ENCODE measurements at regions not wholly inside any gene's neighbourhood (a gene's known extent, or its start where the extent isn't known, plus 50 kb on each side); places are given as distances from the start of the nearest gene placed in this dataset.

DNA sequence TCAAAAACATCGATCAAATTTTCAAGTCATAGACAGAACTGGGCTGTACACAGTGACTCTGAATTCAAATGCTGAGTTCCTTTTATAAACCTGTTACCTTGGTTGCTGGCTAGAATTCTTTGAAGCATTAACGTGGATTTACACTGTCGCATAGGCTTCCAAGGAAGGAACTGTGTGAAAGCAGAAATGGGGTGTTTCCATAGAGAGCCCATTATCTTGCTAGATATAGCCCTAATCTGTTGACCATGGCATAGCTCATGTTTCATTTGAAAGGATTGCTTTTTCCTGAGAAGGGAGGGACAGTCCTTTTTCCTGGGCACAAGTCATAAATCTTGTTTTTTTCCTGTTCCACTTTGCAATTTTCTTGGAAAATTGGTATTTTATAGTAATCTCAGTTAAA is 73.8 kb upstream of the NEUROD1 start:
- in situ Hi-C loops (cut with HindIII; ENCODE audit: low pct_unique_long_range_greater_than_20kb, low sequenced_read_pairs) = no loop called here
- no peak for TF ChIP-seq JUND (IDR thresholded peaks at IDR 0.05; ENCODE audit: low read depth)
- no peak for DNase-seq (ENCODE audit: low read depth in 1 of 2, low spot score in 1 of 2)

GRCh38 chr2:181755181-181755580 is 74.9 kb upstream of the NEUROD1 start:
- DNase-seq (ENCODE audit: low read depth in 1 of 2, low spot score in 1 of 2) = no peak
- no peak for TF ChIP-seq JUND (IDR thresholded peaks at IDR 0.05; ENCODE audit: low read depth)
- in situ Hi-C loops (cut with HindIII; ENCODE audit: low pct_unique_long_range_greater_than_20kb, low sequenced_read_pairs) = no loop called here

GRCh38 chr2:181760521-181760920 is 80.2 kb upstream of the NEUROD1 start:
- no peak for DNase-seq (ENCODE audit: low read depth in 1 of 2, low spot score in 1 of 2)
- no peak for TF ChIP-seq JUND (IDR thresholded peaks at IDR 0.05; ENCODE audit: low read depth)
- in situ Hi-C loops (cut with HindIII; ENCODE audit: low pct_unique_long_range_greater_than_20kb, low sequenced_read_pairs) = no loop called here

DNA sequence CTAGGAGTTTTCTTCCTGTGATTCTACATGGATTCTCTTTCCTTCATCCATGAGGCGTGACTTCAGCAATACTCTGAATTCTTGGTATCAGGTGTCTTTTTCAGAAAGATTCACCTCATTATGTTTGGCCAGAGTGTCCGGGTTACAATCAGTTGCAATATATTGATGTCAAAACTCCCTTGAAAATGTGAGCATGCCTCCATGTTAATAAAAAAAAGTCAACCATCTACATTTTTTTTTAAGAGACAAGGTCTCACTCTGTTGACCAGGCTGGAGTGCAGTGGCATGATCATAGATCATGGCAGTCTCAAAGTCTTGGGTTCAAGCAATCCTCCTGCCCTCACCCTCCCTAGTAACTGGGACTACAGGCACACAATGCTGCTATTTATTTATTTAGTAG is 80.9 kb upstream of the NEUROD1 start:
- DNase-seq (ENCODE audit: low read depth in 1 of 2, low spot score in 1 of 2) = no peak
- in situ Hi-C loops (cut with HindIII; ENCODE audit: low pct_unique_long_range_greater_than_20kb, low sequenced_read_pairs) = no loop called here
- no peak for TF ChIP-seq JUND (IDR thresholded peaks at IDR 0.05; ENCODE audit: low read depth)

DNA sequence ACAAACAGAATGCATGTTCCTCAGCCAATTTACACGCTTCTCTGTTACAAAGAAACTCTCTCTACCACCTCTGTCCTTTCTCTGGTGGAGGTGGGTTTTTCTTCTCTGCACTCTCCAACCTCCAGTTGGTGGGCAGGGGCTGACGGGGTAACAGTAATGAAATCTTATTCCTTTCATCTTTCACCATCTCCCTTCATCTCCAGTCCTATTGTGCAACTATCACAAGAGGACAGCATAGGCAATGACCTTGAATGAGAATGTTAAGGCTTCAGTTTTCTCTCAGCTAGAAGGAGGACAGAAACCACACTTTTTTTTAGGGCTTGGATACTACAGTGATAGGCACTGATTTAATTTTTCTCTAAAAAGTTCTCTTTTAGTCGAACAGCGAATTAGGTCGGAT is 81.7 kb upstream of the NEUROD1 start:
- TF ChIP-seq JUND (IDR thresholded peaks at IDR 0.05; ENCODE audit: low read depth) = no peak
- in situ Hi-C loops (cut with HindIII; ENCODE audit: low pct_unique_long_range_greater_than_20kb, low sequenced_read_pairs) = no loop called here
- no peak for DNase-seq (ENCODE audit: low read depth in 1 of 2, low spot score in 1 of 2)

DNA sequence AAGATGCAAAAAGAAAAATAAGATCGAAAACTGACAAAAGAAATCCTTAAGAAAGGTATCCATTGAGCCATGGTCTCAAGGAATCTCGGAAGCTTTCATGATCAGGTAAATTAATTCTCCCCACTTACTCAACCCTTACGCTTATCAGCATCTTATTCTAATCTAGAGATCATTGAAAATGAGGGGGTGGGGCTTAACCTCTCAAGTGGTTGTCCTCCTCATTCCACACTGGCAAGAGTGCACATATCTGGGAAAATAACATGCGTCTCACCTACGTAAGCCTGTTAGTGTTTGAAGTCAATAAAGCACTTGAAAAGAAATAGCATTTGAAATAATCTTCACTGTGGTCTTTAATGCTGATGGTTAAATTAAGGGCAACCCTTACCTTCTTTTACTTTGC is 82.5 kb upstream of the NEUROD1 start:
- in situ Hi-C loops (cut with HindIII; ENCODE audit: low pct_unique_long_range_greater_than_20kb, low sequenced_read_pairs) = no loop called here
- no peak for TF ChIP-seq JUND (IDR thresholded peaks at IDR 0.05; ENCODE audit: low read depth)
- no peak for DNase-seq (ENCODE audit: low read depth in 1 of 2, low spot score in 1 of 2)

DNA sequence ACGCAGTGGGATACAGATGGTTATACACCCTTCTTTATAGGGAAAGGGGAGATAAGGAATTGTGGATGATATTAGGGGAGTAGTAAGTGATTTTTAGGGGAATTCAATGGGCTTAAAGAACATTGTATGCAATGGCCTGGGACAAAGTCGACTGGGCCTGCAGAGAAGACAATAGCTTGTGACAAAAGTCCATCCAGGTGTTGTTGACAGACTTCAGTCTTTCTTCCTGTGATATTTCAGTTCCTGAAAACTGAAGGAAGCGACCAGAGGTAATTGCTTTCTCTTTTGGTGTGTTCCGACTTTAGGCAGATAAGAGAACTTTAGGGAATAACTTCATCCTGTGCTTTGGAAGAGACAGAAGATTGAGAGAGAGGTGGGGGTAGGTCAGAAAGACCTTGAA is 83.1 kb upstream of the NEUROD1 start:
- in situ Hi-C loops (cut with HindIII; ENCODE audit: low pct_unique_long_range_greater_than_20kb, low sequenced_read_pairs) = no loop called here
- TF ChIP-seq JUND (IDR thresholded peaks at IDR 0.05; ENCODE audit: low read depth) = no peak
- no peak for DNase-seq (ENCODE audit: low read depth in 1 of 2, low spot score in 1 of 2)

- in situ Hi-C loops (cut with HindIII; ENCODE audit: low pct_unique_long_range_greater_than_20kb, low sequenced_read_pairs) = no loop called here
- DNase-seq (ENCODE audit: low read depth in 1 of 2, low spot score in 1 of 2) = no peak
- no peak for TF ChIP-seq JUND (IDR thresholded peaks at IDR 0.05; ENCODE audit: low read depth)
Observed at GRCh38 chr2:181764095-181764963, 84.0 kb upstream of the NEUROD1 start.

- no peak for TF ChIP-seq JUND (IDR thresholded peaks at IDR 0.05; ENCODE audit: low read depth)
- in situ Hi-C loops (cut with HindIII; ENCODE audit: low pct_unique_long_range_greater_than_20kb, low sequenced_read_pairs) = no loop called here
- DNase-seq (ENCODE audit: low read depth in 1 of 2, low spot score in 1 of 2) = no peak
Observed at GRCh38 chr2:181766129-181766528, 85.8 kb upstream of the NEUROD1 start.

- no peak for TF ChIP-seq JUND (IDR thresholded peaks at IDR 0.05; ENCODE audit: low read depth)
- no peak for DNase-seq (ENCODE audit: low read depth in 1 of 2, low spot score in 1 of 2)
- in situ Hi-C loops (cut with HindIII; ENCODE audit: low pct_unique_long_range_greater_than_20kb, low sequenced_read_pairs) = no loop called here
Observed at GRCh38 chr2:181770150-181770549, 89.8 kb upstream of the NEUROD1 start.

GRCh38 chr2:181771356-181771755 is 91.0 kb upstream of the NEUROD1 start:
- TF ChIP-seq JUND (IDR thresholded peaks at IDR 0.05; ENCODE audit: low read depth) = no peak
- in situ Hi-C loops (cut with HindIII; ENCODE audit: low pct_unique_long_range_greater_than_20kb, low sequenced_read_pairs) = no loop called here
- DNase-seq (ENCODE audit: low read depth in 1 of 2, low spot score in 1 of 2) = no peak

DNA sequence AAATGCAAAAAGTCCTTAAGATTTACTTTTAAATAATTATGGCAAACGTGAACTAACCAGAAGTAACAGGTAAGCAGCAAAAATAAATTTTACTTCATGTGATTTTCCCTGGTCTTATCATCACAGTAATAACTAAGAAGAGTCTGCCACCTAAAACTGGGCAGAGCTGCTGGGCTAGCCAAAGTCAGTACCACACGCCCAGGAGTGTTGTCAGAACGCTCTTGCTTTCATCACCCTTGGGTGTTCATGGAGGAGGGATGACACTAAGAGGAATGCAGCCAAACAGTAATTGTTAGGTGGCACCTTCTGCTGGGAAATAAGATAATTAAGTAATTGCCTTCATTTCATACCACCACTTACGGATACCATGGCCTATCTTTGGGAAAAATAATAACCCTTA is 92.0 kb upstream of the NEUROD1 start:
- in situ Hi-C loops (cut with HindIII; ENCODE audit: low pct_unique_long_range_greater_than_20kb, low sequenced_read_pairs) = no loop called here
- no peak for DNase-seq (ENCODE audit: low read depth in 1 of 2, low spot score in 1 of 2)
- no peak for TF ChIP-seq JUND (IDR thresholded peaks at IDR 0.05; ENCODE audit: low read depth)

GRCh38 chr2:181772777-181773176 is 92.5 kb upstream of the NEUROD1 start:
- no peak for DNase-seq (ENCODE audit: low read depth in 1 of 2, low spot score in 1 of 2)
- in situ Hi-C loops (cut with HindIII; ENCODE audit: low pct_unique_long_range_greater_than_20kb, low sequenced_read_pairs) = no loop called here

GRCh38 chr2:181774685-181775084 is 94.4 kb upstream of the NEUROD1 start:
- no peak for DNase-seq (ENCODE audit: low read depth in 1 of 2, low spot score in 1 of 2)
- in situ Hi-C loops (cut with HindIII; ENCODE audit: low pct_unique_long_range_greater_than_20kb, low sequenced_read_pairs) = no loop called here
- TF ChIP-seq JUND (IDR thresholded peaks at IDR 0.05; ENCODE audit: low read depth) = no peak

More at GRCh38 chr2:181772777-181773176, 92.5 kb upstream of the NEUROD1 start:
- no peak for TF ChIP-seq JUND (IDR thresholded peaks at IDR 0.05; ENCODE audit: low read depth)

Measured in T47D (cell line).